ENCODE measurements at regions not wholly inside any gene's neighbourhood (a gene's known extent, or its start where the extent isn't known, plus 50 kb on each side); places are given as distances from the start of the nearest gene placed in this dataset.

DNA sequence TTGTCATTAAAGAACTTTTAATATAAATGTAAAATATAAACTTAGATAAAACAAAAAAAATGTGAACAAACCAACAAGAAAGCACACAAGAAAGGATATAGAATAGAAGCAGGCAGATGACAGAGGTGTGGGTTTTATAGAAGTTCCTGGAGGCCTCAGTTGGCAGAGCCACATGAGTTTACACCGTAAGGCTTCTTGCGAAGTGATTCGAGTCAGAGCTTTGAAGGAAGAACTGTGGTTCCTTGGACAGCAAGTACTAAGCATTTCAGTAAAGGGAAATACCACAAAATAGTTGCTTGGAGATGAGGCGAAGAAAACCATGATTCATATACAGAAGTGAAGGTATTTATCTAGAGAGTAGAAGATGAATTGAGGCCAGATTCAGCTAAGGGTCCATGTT, 207.9 kb upstream of the EYA4 start:
- no peak overlapping the region for H3K4me3 ChIP-seq (ENCODE audit: low read length, poor library complexity, severe bottlenecking)
- H3K9me2 ChIP-seq (replicated peaks; ENCODE audit: low read depth, low read length) = no peaks in the 10 kb centered on the region
- H3K27me3 ChIP-seq (ENCODE audit: insufficient read depth, low read length, poor library complexity, severe bottlenecking) = no peaks in the 10 kb centered on the region
- H3K9me3 ChIP-seq (ENCODE audit: insufficient read depth, low read depth, low read length) = no peaks in the 10 kb centered on the region
- H2AFZ ChIP-seq (ENCODE audit: low read length) = no peak overlapping the region
- H3K36me3 ChIP-seq (ENCODE audit: insufficient read depth, low read length) = no peaks in the 10 kb centered on the region
- H3F3A ChIP-seq (ENCODE audit: low read depth) = no peaks in the 10 kb centered on the region
- H3K79me2 ChIP-seq (ENCODE audit: insufficient read depth, low read length) = no peaks in the 10 kb centered on the region
- H4K20me1 ChIP-seq (ENCODE audit: insufficient read depth, low read length, poor library complexity, severe bottlenecking) = no peaks in the 10 kb centered on the region
- H3K4me2 ChIP-seq (ENCODE audit: low read depth, low read length, poor library complexity, severe bottlenecking) = no peak overlapping the region
- no peak overlapping the region for H3K9ac ChIP-seq (ENCODE audit: low read depth, low read length, poor library complexity, severe bottlenecking)
- TF ChIP-seq, protein P1, sequence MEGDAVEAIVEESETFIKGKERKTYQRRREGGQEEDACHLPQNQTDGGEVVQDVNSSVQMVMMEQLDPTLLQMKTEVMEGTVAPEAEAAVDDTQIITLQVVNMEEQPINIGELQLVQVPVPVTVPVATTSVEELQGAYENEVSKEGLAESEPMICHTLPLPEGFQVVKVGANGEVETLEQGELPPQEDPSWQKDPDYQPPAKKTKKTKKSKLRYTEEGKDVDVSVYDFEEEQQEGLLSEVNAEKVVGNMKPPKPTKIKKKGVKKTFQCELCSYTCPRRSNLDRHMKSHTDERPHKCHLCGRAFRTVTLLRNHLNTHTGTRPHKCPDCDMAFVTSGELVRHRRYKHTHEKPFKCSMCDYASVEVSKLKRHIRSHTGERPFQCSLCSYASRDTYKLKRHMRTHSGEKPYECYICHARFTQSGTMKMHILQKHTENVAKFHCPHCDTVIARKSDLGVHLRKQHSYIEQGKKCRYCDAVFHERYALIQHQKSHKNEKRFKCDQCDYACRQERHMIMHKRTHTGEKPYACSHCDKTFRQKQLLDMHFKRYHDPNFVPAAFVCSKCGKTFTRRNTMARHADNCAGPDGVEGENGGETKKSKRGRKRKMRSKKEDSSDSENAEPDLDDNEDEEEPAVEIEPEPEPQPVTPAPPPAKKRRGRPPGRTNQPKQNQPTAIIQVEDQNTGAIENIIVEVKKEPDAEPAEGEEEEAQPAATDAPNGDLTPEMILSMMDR (conservative IDR thresholded peaks at IDR 0.05; ENCODE audit: low read length) = no peak
- TF ChIP-seq EZH2phosphoT487 (IDR thresholded peaks at IDR 0.05; ENCODE audit: borderline replicate concordance) = no peak
- H3K4me1 ChIP-seq (ENCODE audit: insufficient read depth, low read length, poor library complexity, severe bottlenecking) = no peaks in the 10 kb centered on the region

DNA sequence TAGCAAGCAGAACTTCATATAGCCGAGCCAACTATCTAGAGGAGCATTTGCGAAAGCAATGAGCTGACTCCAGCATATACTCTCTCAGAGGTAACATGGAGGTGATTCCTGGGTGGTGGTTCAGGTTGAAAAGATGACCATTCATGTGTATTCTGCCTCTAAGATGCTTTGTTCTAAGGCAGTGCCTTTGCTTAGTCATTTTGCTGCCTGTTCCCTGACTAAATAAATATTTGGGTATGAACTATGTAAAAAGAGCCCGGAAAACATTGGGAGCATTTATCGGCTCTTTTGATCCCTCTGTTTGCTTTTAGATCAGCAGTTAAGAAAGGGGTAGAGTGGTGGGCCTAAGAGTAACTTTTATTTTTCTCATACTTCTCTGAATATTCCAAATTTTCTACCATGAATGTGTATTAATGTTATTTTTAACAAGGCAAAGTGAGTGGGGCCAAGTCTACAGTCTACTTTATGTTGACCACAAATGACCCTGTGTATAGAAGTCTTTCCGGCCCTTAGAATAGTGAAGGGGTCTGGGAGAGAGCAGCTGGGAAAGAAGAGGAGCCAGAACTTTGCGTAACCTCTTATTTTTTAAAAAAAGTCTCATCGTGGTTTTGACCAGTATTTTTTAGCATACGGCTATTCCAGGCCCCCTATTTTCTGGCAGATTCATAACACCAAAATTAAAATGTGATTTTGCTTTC, 206.5 kb upstream of the EYA4 start:
- no peak overlapping the region for H3K9ac ChIP-seq (ENCODE audit: low read depth, low read length, poor library complexity, severe bottlenecking)
- H3K4me3 ChIP-seq (ENCODE audit: low read length, poor library complexity, severe bottlenecking) = no peak overlapping the region
- no peaks in the 10 kb centered on the region for H3K9me3 ChIP-seq (ENCODE audit: insufficient read depth, low read depth, low read length)
- H3K79me2 ChIP-seq (ENCODE audit: insufficient read depth, low read length) = no peaks in the 10 kb centered on the region
- no peak for TF ChIP-seq EZH2phosphoT487 (IDR thresholded peaks at IDR 0.05; ENCODE audit: borderline replicate concordance)
- TF ChIP-seq, protein P1 (conservative IDR thresholded peaks at IDR 0.05; ENCODE audit: low read length) = no peak
- no peaks in the 10 kb centered on the region for H3F3A ChIP-seq (ENCODE audit: low read depth)
- H3K4me2 ChIP-seq (ENCODE audit: low read depth, low read length, poor library complexity, severe bottlenecking) = no peak overlapping the region
- H2AFZ ChIP-seq (ENCODE audit: low read length) = no peak overlapping the region
- no peaks in the 10 kb centered on the region for H3K27me3 ChIP-seq (ENCODE audit: insufficient read depth, low read length, poor library complexity, severe bottlenecking)
- H3K36me3 ChIP-seq (ENCODE audit: insufficient read depth, low read length) = no peaks in the 10 kb centered on the region
- H4K20me1 ChIP-seq (ENCODE audit: insufficient read depth, low read length, poor library complexity, severe bottlenecking) = no peaks in the 10 kb centered on the region
- no peaks in the 10 kb centered on the region for H3K9me2 ChIP-seq (replicated peaks; ENCODE audit: low read depth, low read length)
- H3K4me1 ChIP-seq (ENCODE audit: insufficient read depth, low read length, poor library complexity, severe bottlenecking) = no peaks in the 10 kb centered on the region

DNA sequence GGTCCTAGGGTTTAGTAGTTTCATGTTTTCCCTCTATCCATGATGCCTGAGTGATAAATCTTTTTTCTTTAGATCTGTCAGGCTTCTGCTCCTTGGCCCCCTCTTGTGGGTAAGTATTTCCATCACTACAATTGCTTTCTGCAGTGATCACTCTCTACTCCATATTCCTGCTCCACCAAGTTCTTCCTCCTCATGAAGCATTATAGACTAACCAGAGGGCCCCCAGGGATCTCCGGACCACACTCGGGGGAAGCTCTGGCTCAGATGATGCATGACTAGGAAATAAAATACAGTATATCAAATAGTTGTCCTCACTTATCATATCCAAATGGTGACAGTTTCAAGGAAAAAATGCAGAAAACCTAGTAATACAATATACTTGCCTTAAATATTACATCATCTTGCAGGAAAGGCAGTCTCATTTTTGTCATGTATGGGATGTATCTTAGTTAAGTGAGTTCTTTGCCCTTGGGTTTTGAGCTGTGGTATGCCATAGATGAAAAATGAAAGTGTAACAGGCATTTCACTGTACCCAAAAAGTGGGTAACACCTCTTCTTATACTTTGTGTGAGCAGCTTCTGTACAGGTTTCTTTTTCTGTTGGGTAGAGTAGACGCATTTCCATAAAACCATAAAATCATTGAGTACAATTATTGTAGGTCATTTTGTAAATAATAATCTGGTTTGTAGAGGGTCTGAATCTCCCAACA, 200.9 kb upstream of the EYA4 start:
- Histone ChIP-seq H3K36me3 (ENCODE audit: insufficient read depth, low read length) (no peaks in the 10 kb centered on the region), H3K9ac (ENCODE audit: low read depth, low read length, poor library complexity, severe bottlenecking) (no peak overlapping the region), H3F3A (ENCODE audit: low read depth) (no peaks in the 10 kb centered on the region), H3K9me2 (replicated peaks; ENCODE audit: low read depth, low read length) (no peaks in the 10 kb centered on the region), H2AFZ (ENCODE audit: low read length) (no peak overlapping the region), H3K4me1 (ENCODE audit: insufficient read depth, low read length, poor library complexity, severe bottlenecking) (no peaks in the 10 kb centered on the region), H3K79me2 (ENCODE audit: insufficient read depth, low read length) (no peaks in the 10 kb centered on the region), H4K20me1 (ENCODE audit: insufficient read depth, low read length, poor library complexity, severe bottlenecking) (no peaks in the 10 kb centered on the region), H3K27me3 (ENCODE audit: insufficient read depth, low read length, poor library complexity, severe bottlenecking) (no peaks in the 10 kb centered on the region), H3K9me3 (ENCODE audit: insufficient read depth, low read depth, low read length) (no peaks in the 10 kb centered on the region), H3K4me3 (ENCODE audit: low read length, poor library complexity, severe bottlenecking) (no peak overlapping the region), H3K4me2 (ENCODE audit: low read depth, low read length, poor library complexity, severe bottlenecking) (no peak overlapping the region)
- TF ChIP-seq, protein P1 (conservative IDR thresholded peaks at IDR 0.05; ENCODE audit: low read length) = peak; percentile 66
- no peak for TF ChIP-seq EZH2phosphoT487 (IDR thresholded peaks at IDR 0.05; ENCODE audit: borderline replicate concordance)

Measured in Loucy (cell line).